Activated naive CD4-positive, alpha-beta T cell treated with anti-CD3 and anti-CD28 coated beads, Interleukin-2, amount 50 U/mL, for 72 hours (primary cell): ENCODE measurements at regions not wholly inside any gene's neighbourhood (a gene's known extent, or its start where the extent isn't known, plus 50 kb on each side); places are given as distances from the start of the nearest gene placed in this dataset.
"Not testable (repeated sequence)": the region's sequence is repeated elsewhere in the genome, so short reads cannot be mapped to it uniquely, and the experiment has no call there.

ENCODE experiments used
- ATAC-seq, 2 donors: fragments of 150-1000 bp; cut with Tn5 transposase; 2 replicates each; pipeline ENCODE4 v1.10.0; 2021; ENCODE audit warnings: mild to moderate bottlenecking in 2 of 2, moderate library complexity in 2 of 2
- DNase-seq, 2 donors: peaks; one replicate each; pipeline ENCODE4 v3.0.0; 2021 to 2022; ENCODE audit warnings: low spot score in 2 of 2
- H3K27ac Mint-ChIP-seq, 2 donors: one replicate each; pipeline ENCODE4 v1.8.0; 2022; ENCODE audit warnings: mild to moderate bottlenecking in 2 of 2, mixed read lengths in 2 of 2
- H3K36me3 Mint-ChIP-seq, 2 donors: one replicate each; pipeline ENCODE4 v1.8.0; 2022; ENCODE audit warnings: mixed read lengths in 2 of 2
- H3K9me3 Mint-ChIP-seq, 2 donors: one replicate each; pipeline ENCODE4 v1.8.0; 2022; ENCODE audit warnings: mixed read lengths in 2 of 2

DNA sequence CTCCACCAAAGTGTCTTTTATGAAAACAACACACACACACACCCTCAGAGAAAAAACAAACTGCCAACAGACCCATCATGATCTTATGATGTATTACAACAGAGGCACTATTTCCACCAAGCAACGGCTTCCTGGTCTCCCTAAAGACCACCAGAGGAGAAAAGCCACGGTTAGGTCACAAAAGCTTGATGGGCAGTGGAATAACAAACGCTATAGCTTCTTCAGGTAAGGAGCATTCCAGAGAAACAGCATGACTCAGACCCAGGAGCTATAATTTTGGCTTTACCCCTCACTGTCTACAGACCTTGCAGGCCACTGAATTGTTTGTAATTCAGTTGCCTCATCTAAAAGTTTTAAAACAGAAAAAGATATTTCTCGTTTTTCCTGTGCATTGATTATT, 105.7 kb upstream of the GPR141 start:
- H3K36me3 Mint-ChIP-seq, result no peaks in the 10 kb centered on the region
- H3K9me3 Mint-ChIP-seq, result no peaks in the 10 kb centered on the region
- H3K27ac Mint-ChIP-seq, result no peak overlapping the region
- ATAC-seq (no peak), DNase-seq (no peak)

GRCh38 chr7:37578350-37578749, 105.2 kb upstream of the GPR141 start:
- Mint-ChIP-seq H3K27ac (no peak overlapping the region), H3K36me3 (no peaks in the 10 kb centered on the region), H3K9me3 (no peaks in the 10 kb centered on the region)
- no peak for ATAC-seq
- DNase-seq, result no peak

- DNase-seq (no peak), ATAC-seq (no peak)
- Mint-ChIP-seq H3K9me3 (no peaks in the 10 kb centered on the region), H3K27ac (no peak overlapping the region), H3K36me3 (no peaks in the 10 kb centered on the region)
These were observed 103.2 kb upstream of the GPR141 start for GRCh38 chr7:37580376-37580775.

DNA sequence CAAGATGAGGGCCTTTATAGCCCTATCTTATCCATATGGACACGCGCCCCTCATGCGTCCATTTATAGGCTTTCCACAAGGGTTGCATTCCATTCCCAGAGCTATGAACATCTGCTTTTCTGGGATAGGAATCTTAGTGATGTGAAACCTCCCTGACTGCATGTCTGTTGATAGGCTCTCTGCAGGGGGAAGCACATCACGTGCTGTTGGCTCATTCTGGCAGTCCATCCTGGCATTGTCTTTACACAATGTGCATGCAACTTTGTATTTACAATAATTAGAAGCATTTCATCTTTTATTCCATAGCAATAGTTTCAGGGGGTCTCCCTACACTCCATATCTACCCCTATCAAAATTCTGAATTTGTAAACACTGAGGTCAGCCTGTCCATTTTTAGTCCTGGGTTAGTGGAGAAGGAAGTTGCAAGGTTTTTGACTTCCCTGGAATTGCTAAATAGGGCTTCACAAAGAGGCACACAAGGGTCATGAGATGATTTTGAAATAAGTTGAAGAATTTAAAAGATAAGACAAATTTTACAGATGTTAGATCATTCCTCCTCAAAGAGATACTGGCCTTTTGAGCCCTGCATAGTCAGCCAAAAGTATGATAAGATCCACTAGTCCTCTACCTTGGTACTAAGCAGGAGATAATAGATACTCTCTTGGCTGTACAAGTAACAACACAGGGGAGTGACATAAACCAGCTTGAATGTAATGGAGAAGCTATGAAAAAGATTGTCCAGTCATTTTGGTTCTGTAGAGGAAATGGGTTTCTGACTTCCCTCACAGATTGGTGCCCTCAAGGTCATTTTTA, 98.7 kb upstream of the GPR141 start:
- not testable (repeated sequence) for H3K27ac Mint-ChIP-seq, DNase-seq, H3K36me3 Mint-ChIP-seq, ATAC-seq, H3K9me3 Mint-ChIP-seq

DNA sequence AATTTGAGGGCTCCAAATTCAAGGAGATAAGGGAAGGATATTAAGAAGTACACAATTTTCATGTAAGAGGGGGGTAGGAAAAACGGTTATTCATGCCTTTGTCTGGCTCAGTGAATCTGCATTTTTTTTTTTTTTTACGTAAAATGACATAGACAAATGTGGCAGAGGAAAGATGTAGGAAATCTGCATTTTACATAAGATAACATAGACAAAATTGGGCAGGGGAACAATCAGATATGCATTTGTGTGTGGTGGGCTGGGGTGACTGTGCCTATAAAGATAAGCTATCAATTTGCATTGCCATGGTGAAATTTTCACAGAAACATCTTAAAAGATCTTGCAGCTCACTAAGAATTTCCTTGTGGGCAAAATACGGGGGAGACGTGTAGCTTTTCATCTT, 92.7 kb upstream of the GPR141 start:
- Mint-ChIP-seq H3K27ac (no peak overlapping the region), H3K36me3 (peaks cover 0 to 5% of the 10 kb centered on the region in 2 donors), H3K9me3 (peaks cover 3 to 12% of the 10 kb centered on the region in 2 donors)
- DNase-seq (no peak), ATAC-seq (no peak)

DNA sequence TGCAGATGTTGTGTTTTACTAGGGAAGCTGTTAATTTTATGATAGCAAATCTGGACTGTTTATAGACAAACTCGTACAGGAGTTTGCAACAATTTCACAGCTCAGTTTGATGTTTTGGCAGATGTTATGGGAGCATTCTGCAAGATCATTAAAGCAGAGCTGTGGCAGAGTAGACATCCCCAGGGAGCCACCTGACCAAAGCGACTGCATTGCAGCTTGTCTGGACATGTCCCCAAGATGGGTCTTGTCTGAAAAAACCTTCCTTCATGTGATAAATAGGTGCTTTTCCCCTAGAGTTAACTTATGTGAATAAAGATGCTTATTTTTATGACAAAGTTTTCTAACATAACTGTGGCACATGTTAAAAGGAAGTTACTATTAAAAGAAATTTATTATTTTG, 91.2 kb upstream of the GPR141 start:
- Mint-ChIP-seq H3K36me3 (peaks cover 0 to 4% of the 10 kb centered on the region in 2 donors), H3K9me3 (peaks cover 3 to 16% of the 10 kb centered on the region in 2 donors), H3K27ac (no peak overlapping the region)
- ATAC-seq (no peak), DNase-seq (no peak)

DNA sequence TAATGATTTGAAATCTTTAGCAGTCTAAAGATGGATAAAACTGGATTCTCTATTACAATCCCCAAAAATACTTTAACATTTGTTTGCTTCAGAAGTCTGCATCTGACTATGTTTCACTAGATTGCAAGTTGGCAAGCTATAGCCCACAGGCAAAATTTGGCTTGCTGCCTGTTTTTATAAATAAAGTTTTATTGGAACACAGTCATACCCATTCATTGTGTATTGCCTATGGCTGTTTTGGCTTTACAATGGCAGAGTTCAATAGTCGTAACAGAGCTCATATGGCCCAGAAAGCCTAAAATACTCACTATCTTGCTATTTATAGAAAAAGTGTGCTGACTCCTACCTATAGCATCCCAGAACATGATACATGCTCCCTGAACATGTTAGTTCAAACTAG, 89.0 kb upstream of the GPR141 start:
- H3K36me3 Mint-ChIP-seq, result no peaks in the 10 kb centered on the region
- H3K9me3 Mint-ChIP-seq, result peaks cover 0 to 12% of the 10 kb centered on the region in 2 donors
- ATAC-seq (no peak), DNase-seq (no peak)
- H3K27ac Mint-ChIP-seq, result no peak overlapping the region

DNA sequence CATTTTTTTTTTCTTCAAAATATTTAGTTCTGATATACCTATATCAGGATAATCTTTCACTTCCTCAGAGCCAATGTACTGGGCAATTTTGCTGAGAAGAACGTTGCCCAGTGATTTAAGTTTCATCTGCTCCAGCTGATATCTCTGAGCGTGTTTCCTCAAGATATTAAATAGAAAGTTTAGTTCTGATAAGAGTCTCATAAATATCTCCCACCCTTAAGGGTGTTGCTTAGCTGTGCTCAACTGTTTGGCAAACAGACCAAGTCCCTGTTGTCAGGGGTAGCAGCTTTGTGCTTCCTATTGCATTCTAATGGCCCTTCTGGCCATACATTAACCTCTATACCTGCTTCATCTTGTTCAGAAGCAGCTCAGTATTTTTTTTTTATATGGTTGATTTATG, 84.7 kb upstream of the GPR141 start:
- DNase-seq (no peak), ATAC-seq (no peak)
- Mint-ChIP-seq H3K36me3 (no peaks in the 10 kb centered on the region), H3K9me3 (peaks cover 0 to 10% of the 10 kb centered on the region in 2 donors), H3K27ac (no peak overlapping the region)

DNA sequence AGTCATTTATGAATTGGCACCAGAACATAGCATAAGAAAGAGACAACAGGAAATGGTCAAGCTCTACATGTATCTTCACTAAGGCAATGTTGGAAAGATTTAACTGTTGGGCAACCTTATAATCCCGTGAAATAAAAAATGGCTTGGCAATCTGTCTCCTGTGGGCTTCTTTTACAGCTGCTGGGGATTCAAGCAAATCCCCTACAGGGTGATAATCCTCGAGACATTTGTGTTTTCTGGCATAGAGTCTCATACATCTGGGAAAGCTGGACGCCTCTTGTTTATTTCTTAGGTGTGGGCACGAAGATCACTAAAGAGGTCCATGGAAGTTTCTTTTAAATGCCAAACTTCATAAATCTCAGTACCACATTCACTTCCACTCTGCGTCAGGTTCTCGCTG, 82.2 kb upstream of the GPR141 start:
- DNase-seq, result no peak
- ATAC-seq, result no peak
- Mint-ChIP-seq H3K27ac (no peak overlapping the region), H3K36me3 (no peaks in the 10 kb centered on the region), H3K9me3 (peaks cover 0 to under 1% of the 10 kb centered on the region in 2 donors)

DNA sequence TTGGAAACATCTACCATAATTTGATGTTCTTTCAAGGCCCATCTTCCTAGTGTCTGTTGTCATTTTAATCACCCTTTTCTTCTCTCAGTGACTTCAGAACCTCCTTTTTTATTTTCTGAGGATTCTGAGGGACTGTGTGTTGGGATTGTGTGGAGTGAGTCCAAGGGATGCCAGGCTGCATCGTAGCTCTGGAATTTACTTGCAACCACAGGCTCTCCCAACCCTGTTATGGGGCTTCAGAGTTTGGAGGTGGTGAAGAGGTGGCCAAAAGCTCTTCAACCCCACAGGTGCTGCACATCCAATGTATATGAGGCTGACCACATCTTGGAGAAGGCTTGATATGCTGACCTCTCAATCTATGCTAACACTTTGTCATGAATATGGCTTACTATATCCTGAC, 79.5 kb upstream of the GPR141 start:
- DNase-seq, result no peak
- peaks cover 0 to under 1% of the 10 kb centered on the region in 2 donors for H3K36me3 Mint-ChIP-seq
- no peaks in the 10 kb centered on the region for H3K9me3 Mint-ChIP-seq
- H3K27ac Mint-ChIP-seq, result no peak overlapping the region
- ATAC-seq, result no peak

DNA sequence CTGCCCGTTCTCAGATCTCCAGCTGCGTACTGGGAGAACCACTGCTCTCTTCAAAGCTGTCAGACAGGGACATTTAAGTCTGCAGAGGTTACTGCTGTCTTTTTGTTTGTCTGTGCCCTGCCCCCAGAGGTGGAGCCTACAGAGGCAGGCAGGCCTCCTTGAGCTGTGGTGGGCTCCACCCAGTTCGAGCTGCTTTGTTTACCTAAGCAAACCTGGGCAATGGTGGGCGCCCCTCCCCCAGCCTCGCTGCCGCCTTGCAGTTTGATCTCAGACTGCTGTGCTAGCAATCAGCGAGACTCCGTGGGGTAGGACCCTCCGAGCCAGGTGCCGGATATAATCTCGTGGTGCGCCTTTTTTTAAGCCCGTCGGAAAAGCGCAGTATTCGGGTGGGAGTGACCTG, 66.2 kb upstream of the GPR141 start:
- H3K27ac Mint-ChIP-seq, H3K36me3 Mint-ChIP-seq, DNase-seq, ATAC-seq, H3K9me3 Mint-ChIP-seq: not testable (repeated sequence)

DNA sequence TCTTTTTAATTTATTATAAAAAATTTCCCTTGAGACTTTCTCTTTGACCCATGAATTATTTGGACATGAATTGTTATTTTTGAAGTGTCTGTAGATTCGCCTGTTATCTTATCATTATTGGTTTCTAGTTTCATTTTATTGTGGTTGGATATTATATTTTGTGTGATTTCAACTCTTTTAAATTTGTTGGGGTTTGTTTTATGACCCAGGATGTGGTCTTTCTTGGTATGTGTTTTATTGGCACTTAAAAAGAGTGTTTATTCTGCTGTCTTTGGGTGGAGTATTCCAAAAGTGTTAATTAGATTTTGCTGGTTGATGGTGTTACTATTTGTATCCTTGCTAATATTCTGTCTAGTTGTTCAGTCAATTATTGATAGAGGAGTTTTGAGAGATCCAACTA, 50.5 kb upstream of the GPR141 start:
- Mint-ChIP-seq H3K9me3 (peaks cover 11 to 19% of the 10 kb centered on the region in 2 donors), H3K36me3 (peaks cover 0 to 7% of the 10 kb centered on the region in 2 donors), H3K27ac (no peak overlapping the region)
- ATAC-seq, result no peak
- DNase-seq, result no peak
